DMS114 treated with DMSO at 0.1 percent for 48 hours (cell line): ENCODE measurements at regions not wholly inside any gene's neighbourhood (a gene's known extent, or its start where the extent isn't known, plus 50 kb on each side); places are given as distances from the start of the nearest gene placed in this dataset.
"Not testable (repeated sequence)": the region's sequence is repeated elsewhere in the genome, so short reads cannot be mapped to it uniquely, and the experiment has no call there.

ENCODE experiments used
- DNase-seq: peaks from one replicate; lab custom pipeline; 2025; ENCODE audit not compliant: unreplicated experiment; lab: John Stamatoyannopoulos, UW

DNA sequence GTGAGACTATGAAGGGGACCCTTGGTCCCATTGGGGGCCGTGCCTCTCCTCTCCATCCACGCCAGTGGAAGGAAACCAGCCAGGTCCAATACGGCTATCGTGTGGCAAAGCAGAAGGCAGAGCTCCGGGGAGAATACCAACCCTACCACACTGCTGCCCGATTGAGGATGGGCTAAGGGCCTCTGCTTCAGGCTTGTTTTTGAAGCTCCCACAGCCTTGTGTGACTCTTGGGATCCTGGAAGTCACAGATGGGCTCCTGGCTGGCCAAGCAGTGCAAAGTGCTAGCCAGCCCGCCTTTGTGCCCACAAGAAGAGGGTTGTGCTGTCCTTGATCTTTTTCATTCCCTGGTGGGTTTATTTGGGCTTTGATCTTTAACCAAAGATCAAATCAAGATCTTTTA is 70.6 kb upstream of the ID2 start:
- no peak for DNase-seq

- DNase-seq = no peak
Measured at GRCh38 chr2:8611700-8612099, 70.2 kb upstream of the ID2 start.

DNA sequence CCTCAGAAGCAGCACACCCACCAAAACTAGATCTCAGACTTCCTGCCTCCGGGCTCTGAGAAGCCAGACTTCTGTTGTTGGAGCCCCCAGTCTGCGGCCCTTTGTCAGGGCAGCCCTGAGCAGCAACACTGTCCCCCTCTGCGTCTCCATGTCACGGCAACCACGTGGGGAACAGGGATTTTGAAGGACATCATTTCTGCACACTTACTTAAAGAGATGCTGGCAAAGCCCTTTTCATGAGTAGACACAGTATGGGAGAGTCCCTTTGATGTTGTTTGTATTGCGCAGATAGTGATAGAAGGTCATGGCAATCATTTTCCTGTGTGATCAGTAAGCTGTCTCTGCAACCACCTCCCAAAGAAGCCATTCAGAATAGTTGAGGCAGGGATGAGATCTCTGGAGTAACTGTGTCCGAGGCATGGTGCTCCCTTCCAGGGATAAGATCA is 69.1 kb upstream of the ID2 start:
- DNase-seq = no peak

- not testable (repeated sequence) for DNase-seq
Measured at GRCh38 chr2:8613207-8613999, 68.5 kb upstream of the ID2 start.

- DNase-seq = no peak
Measured at GRCh38 chr2:8614646-8615045, 67.2 kb upstream of the ID2 start.

GRCh38 chr2:8615252-8615575 is 66.6 kb upstream of the ID2 start:
- no peak for DNase-seq

GRCh38 chr2:8615576-8616281 is 66.1 kb upstream of the ID2 start:
- DNase-seq = no peak

DNA sequence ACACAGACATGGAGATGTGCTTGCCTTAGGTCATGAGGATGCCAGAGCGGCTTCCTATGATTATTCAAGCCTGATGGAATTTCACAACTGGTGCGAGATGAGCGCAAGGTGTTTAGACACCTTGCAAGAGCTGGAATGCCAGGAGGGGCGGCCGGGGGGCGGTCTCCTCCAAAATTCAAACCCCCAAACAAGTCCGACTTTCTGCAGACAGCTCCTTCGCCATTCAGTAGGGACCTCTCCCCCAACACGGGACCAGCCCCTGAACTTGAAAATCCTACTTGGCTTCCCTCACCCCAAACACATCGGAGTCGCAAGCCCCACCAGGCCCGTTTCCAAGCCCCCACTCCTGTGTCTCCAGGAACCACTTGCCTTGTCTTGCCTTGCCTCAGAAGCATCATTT is 64.8 kb upstream of the ID2 start:
- no peak for DNase-seq

- DNase-seq = no peak
Measured at GRCh38 chr2:8617590-8617989, 64.3 kb upstream of the ID2 start.

- no peak for DNase-seq
Measured at GRCh38 chr2:8619071-8619470, 62.8 kb upstream of the ID2 start.

GRCh38 chr2:8620611-8621382 is 61.1 kb upstream of the ID2 start:
- DNase-seq = no peak

GRCh38 chr2:8622199-8622911 is 59.5 kb upstream of the ID2 start:
- DNase-seq = no peak

- no peak for DNase-seq
Measured at GRCh38 chr2:8622924-8623465, 58.9 kb upstream of the ID2 start.

- DNase-seq = no peak
Measured at GRCh38 chr2:8623576-8623957, 58.3 kb upstream of the ID2 start.

DNA sequence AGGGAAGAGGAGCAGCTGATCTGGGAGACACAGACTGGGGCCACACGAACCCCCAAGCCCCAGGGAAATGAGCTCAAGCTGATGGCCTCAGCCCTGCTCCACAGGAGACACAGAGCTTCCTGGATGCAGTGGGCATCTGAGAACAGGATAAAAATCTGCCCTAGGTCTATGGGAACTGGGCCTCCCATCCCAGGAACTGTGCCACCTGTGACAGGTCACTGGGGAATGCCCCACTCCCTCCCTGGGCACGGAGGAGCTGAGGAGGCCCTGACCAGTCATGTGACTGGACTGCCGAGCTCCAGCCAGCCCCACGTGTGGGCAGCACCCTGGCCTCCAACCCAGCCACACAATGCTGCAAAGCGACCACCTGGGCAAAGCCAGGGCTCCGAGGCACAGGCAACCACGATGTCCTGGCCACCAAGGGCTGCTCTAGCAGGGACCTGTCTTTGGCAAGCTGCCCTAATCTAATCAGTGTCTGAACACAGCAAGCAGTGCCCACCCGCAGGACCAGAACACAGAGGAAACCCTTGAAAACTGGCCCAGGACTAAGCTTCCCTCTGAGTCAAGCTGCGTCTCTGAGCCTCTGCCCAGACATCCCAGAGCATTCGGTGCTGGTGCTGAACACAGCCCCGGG is 57.8 kb upstream of the ID2 start:
- DNase-seq = no peak

- no peak for DNase-seq
Measured at GRCh38 chr2:8624855-8625398, 56.9 kb upstream of the ID2 start.

- DNase-seq = no peak
Measured at GRCh38 chr2:8625399-8626300, 56.2 kb upstream of the ID2 start.

GRCh38 chr2:8626572-8626971 is 55.3 kb upstream of the ID2 start:
- DNase-seq = no peak

- DNase-seq = no peak
Measured at GRCh38 chr2:8627019-8627691, 54.7 kb upstream of the ID2 start.
